HT-29 (cell line): ENCODE measurements at regions not wholly inside any gene's neighbourhood (a gene's known extent, or its start where the extent isn't known, plus 50 kb on each side); places are given as distances from the start of the nearest gene placed in this dataset.
"Not testable (repeated sequence)": the region's sequence is repeated elsewhere in the genome, so short reads cannot be mapped to it uniquely, and the experiment has no call there.

Source experiments
- DNase-seq: peaks from one replicate; pipeline ENCODE4 v3.0.0-alpha.2; 2015; ENCODE audit warnings: low spot score

- no peak for DNase-seq
Observed at GRCh38 chr11:39809833-39810232, 1649.6 kb downstream of the LRRC4C start.

GRCh38 chr11:39807904-39808303 is 1651.5 kb downstream of the LRRC4C start:
- DNase-seq = no peak

- no peak for DNase-seq
Observed at GRCh38 chr11:39806652-39807051, 1652.8 kb downstream of the LRRC4C start.

- no peak for DNase-seq
Observed at GRCh38 chr11:39804271-39804670, 1655.2 kb downstream of the LRRC4C start.

- no peak for DNase-seq
Observed at GRCh38 chr11:39786682-39787081, 1672.8 kb downstream of the LRRC4C start.

GRCh38 chr11:39786281-39786680 is 1673.2 kb downstream of the LRRC4C start:
- DNase-seq = no peak

GRCh38 chr11:39784873-39785272 is 1674.6 kb downstream of the LRRC4C start:
- no peak for DNase-seq

GRCh38 chr11:39780131-39780530 is 1679.3 kb downstream of the LRRC4C start:
- no peak for DNase-seq

- DNase-seq = no peak
Observed at GRCh38 chr11:39777035-39777434, 1682.4 kb downstream of the LRRC4C start.

- no peak for DNase-seq
Observed at GRCh38 chr11:39772525-39773137, 1686.8 kb downstream of the LRRC4C start.

- DNase-seq = no peak
Observed at GRCh38 chr11:39768214-39768613, 1691.2 kb downstream of the LRRC4C start.

GRCh38 chr11:39745401-39745800 is 1714.1 kb downstream of the LRRC4C start:
- peak; percentile 3 for DNase-seq

- DNase-seq = no peak
Observed at GRCh38 chr11:39741066-39741465, 1718.4 kb downstream of the LRRC4C start.

GRCh38 chr11:39736351-39736750 is 1723.1 kb downstream of the LRRC4C start:
- DNase-seq = not testable (repeated sequence)

- DNase-seq = no peak
Observed at GRCh38 chr11:39732001-39732400, 1727.5 kb downstream of the LRRC4C start.

GRCh38 chr11:39725081-39725480 is 1734.4 kb downstream of the LRRC4C start:
- DNase-seq = no peak

- no peak for DNase-seq
Observed at GRCh38 chr11:39724404-39724803, 1735.0 kb downstream of the LRRC4C start.

- DNase-seq = no peak
Observed at GRCh38 chr11:39712581-39712980, 1746.9 kb downstream of the LRRC4C start.

GRCh38 chr11:39690856-39691255 is 1768.6 kb downstream of the LRRC4C start:
- DNase-seq = no peak

- no peak for DNase-seq
Observed at GRCh38 chr11:39683951-39684554, 1775.4 kb downstream of the LRRC4C start.

GRCh38 chr11:39683288-39683950 is 1776.0 kb downstream of the LRRC4C start:
- DNase-seq = no peak

- DNase-seq = no peak
Observed at GRCh38 chr11:39681428-39681827, 1778.0 kb downstream of the LRRC4C start.

GRCh38 chr11:39678996-39679395 is 1780.5 kb downstream of the LRRC4C start:
- DNase-seq = no peak
